Stimulated activated effector memory CD8-positive, alpha-beta T cell treated with anti-CD3 and anti-CD28 coated beads, Interleukin-12 subunit alpha, Interleukin-12 subunit beta, amount 100 ng/mL, for 72 hours (primary cell): ENCODE measurements at regions not wholly inside any gene's neighbourhood (a gene's known extent, or its start where the extent isn't known, plus 50 kb on each side); places are given as distances from the start of the nearest gene placed in this dataset.
"Not testable (repeated sequence)": the region's sequence is repeated elsewhere in the genome, so short reads cannot be mapped to it uniquely, and the experiment has no call there.

Experiments used
- ATAC-seq: fragments of 150-1000 bp; cut with Tn5 transposase; 2 replicates; pipeline ENCODE4 v1.10.0; 2021
- DNase-seq, 2 donors: peaks; one replicate each; pipeline ENCODE4 v3.0.0; 2021 to 2022; ENCODE audit warnings: low spot score in 2 of 2
- H3K27ac Mint-ChIP-seq: one replicate; pipeline ENCODE4 v1.8.0; 2022; ENCODE audit warnings: mild to moderate bottlenecking, mixed read lengths
- H3K36me3 Mint-ChIP-seq: one replicate; pipeline ENCODE4 v1.8.0; 2022; ENCODE audit warnings: mild to moderate bottlenecking, mixed read lengths
- H3K4me1 Mint-ChIP-seq: one replicate; pipeline ENCODE4 v1.8.0; 2022; ENCODE audit warnings: mixed read lengths
- H3K4me3 Mint-ChIP-seq: one replicate; pipeline ENCODE4 v1.8.0; 2022; ENCODE audit warnings: mild to moderate bottlenecking, mixed read lengths
- H3K9me3 Mint-ChIP-seq: one replicate; pipeline ENCODE4 v1.8.0; 2022; ENCODE audit warnings: mixed read lengths

- no peak overlapping the region for H3K27ac Mint-ChIP-seq
- H3K4me1 Mint-ChIP-seq = no peaks in the 10 kb centered on the region
- ATAC-seq (no peak), DNase-seq (no peak)
- no peaks in the 10 kb centered on the region for H3K36me3 Mint-ChIP-seq
- no peak overlapping the region for H3K4me3 Mint-ChIP-seq
- H3K9me3 Mint-ChIP-seq = no peaks in the 10 kb centered on the region
Measured at GRCh38 chr18:22067682-22068081, 101.7 kb upstream of the GATA6 start.

GRCh38 chr18:22068784-22069183, 100.6 kb upstream of the GATA6 start:
- H3K4me1 Mint-ChIP-seq, H3K27ac Mint-ChIP-seq, DNase-seq, ATAC-seq, H3K36me3 Mint-ChIP-seq, H3K4me3 Mint-ChIP-seq, H3K9me3 Mint-ChIP-seq: not testable (repeated sequence)

- DNase-seq = no peak
- Mint-ChIP-seq H3K36me3 (no peaks in the 10 kb centered on the region), H3K4me3 (no peak overlapping the region), H3K27ac (no peak overlapping the region), H3K4me1 (no peaks in the 10 kb centered on the region), H3K9me3 (no peaks in the 10 kb centered on the region)
- ATAC-seq = no peak
Measured at GRCh38 chr18:22069916-22070315, 99.5 kb upstream of the GATA6 start.

GRCh38 chr18:22073411-22073810, 96.0 kb upstream of the GATA6 start:
- ATAC-seq (no peak), DNase-seq (no peak)
- no peak overlapping the region for H3K4me3 Mint-ChIP-seq
- H3K27ac Mint-ChIP-seq = no peak overlapping the region
- H3K4me1 Mint-ChIP-seq = no peaks in the 10 kb centered on the region
- no peaks in the 10 kb centered on the region for H3K36me3 Mint-ChIP-seq
- H3K9me3 Mint-ChIP-seq = no peaks in the 10 kb centered on the region

- Mint-ChIP-seq H3K4me1 (no peaks in the 10 kb centered on the region), H3K4me3 (no peak overlapping the region), H3K9me3 (no peaks in the 10 kb centered on the region), H3K36me3 (no peaks in the 10 kb centered on the region), H3K27ac (no peak overlapping the region)
- DNase-seq (no peak), ATAC-seq (no peak)
Measured at GRCh38 chr18:22074282-22075070, 94.9 kb upstream of the GATA6 start.

GRCh38 chr18:22080035-22080434, 89.4 kb upstream of the GATA6 start:
- DNase-seq (no peak), ATAC-seq (no peak)
- Mint-ChIP-seq H3K4me1 (no peaks in the 10 kb centered on the region), H3K36me3 (no peaks in the 10 kb centered on the region), H3K27ac (no peak overlapping the region), H3K4me3 (no peak overlapping the region), H3K9me3 (no peaks in the 10 kb centered on the region)

- H3K27ac Mint-ChIP-seq = no peak overlapping the region
- H3K9me3 Mint-ChIP-seq = no peaks in the 10 kb centered on the region
- no peaks in the 10 kb centered on the region for H3K4me1 Mint-ChIP-seq
- no peak overlapping the region for H3K4me3 Mint-ChIP-seq
- H3K36me3 Mint-ChIP-seq = no peaks in the 10 kb centered on the region
- DNase-seq (no peak), ATAC-seq (no peak)
Measured at GRCh38 chr18:22082408-22082807, 87.0 kb upstream of the GATA6 start.

GRCh38 chr18:22084547-22084946, 84.8 kb upstream of the GATA6 start:
- H3K4me3 Mint-ChIP-seq = no peak overlapping the region
- no peak for DNase-seq
- no peak for ATAC-seq
- H3K4me1 Mint-ChIP-seq = no peaks in the 10 kb centered on the region
- H3K9me3 Mint-ChIP-seq = no peaks in the 10 kb centered on the region
- H3K36me3 Mint-ChIP-seq = no peaks in the 10 kb centered on the region
- H3K27ac Mint-ChIP-seq = no peak overlapping the region

GRCh38 chr18:22086973-22087372, 82.4 kb upstream of the GATA6 start:
- ATAC-seq = no peak
- Mint-ChIP-seq H3K4me1 (no peaks in the 10 kb centered on the region), H3K27ac (no peak overlapping the region), H3K4me3 (no peak overlapping the region), H3K9me3 (no peaks in the 10 kb centered on the region), H3K36me3 (no peaks in the 10 kb centered on the region)
- DNase-seq = no peak

- Mint-ChIP-seq H3K27ac (no peak overlapping the region), H3K4me3 (no peak overlapping the region), H3K9me3 (no peaks in the 10 kb centered on the region), H3K36me3 (no peaks in the 10 kb centered on the region), H3K4me1 (no peaks in the 10 kb centered on the region)
- DNase-seq (no peak), ATAC-seq (no peak)
Measured at GRCh38 chr18:22088029-22088428, 81.4 kb upstream of the GATA6 start.

- no peaks in the 10 kb centered on the region for H3K4me1 Mint-ChIP-seq
- H3K27ac Mint-ChIP-seq = no peak overlapping the region
- H3K4me3 Mint-ChIP-seq = no peak overlapping the region
- ATAC-seq (no peak), DNase-seq (no peak)
- no peaks in the 10 kb centered on the region for H3K36me3 Mint-ChIP-seq
- H3K9me3 Mint-ChIP-seq = no peaks in the 10 kb centered on the region
Measured at GRCh38 chr18:22088996-22089640, 80.3 kb upstream of the GATA6 start.

GRCh38 chr18:22091341-22091740, 78.0 kb upstream of the GATA6 start:
- Mint-ChIP-seq H3K9me3 (no peaks in the 10 kb centered on the region), H3K27ac (no peak overlapping the region), H3K36me3 (no peaks in the 10 kb centered on the region), H3K4me1 (no peaks in the 10 kb centered on the region), H3K4me3 (no peak overlapping the region)
- DNase-seq = no peak
- no peak for ATAC-seq

GRCh38 chr18:22093731-22094357, 75.5 kb upstream of the GATA6 start:
- ATAC-seq (no peak), DNase-seq (no peak)
- Mint-ChIP-seq H3K9me3 (no peaks in the 10 kb centered on the region), H3K27ac (no peak overlapping the region), H3K36me3 (no peaks in the 10 kb centered on the region), H3K4me3 (no peak overlapping the region), H3K4me1 (no peaks in the 10 kb centered on the region)

- Mint-ChIP-seq H3K4me3 (no peak overlapping the region), H3K9me3 (no peaks in the 10 kb centered on the region), H3K4me1 (no peaks in the 10 kb centered on the region), H3K27ac (no peak overlapping the region), H3K36me3 (no peaks in the 10 kb centered on the region)
- DNase-seq (no peak), ATAC-seq (no peak)
Measured at GRCh38 chr18:22094358-22094734, 75.0 kb upstream of the GATA6 start.

- no peaks in the 10 kb centered on the region for H3K4me1 Mint-ChIP-seq
- no peak for DNase-seq
- no peak overlapping the region for H3K27ac Mint-ChIP-seq
- H3K9me3 Mint-ChIP-seq = no peaks in the 10 kb centered on the region
- ATAC-seq = no peak
- no peaks in the 10 kb centered on the region for H3K36me3 Mint-ChIP-seq
- no peak overlapping the region for H3K4me3 Mint-ChIP-seq
Measured at GRCh38 chr18:22098563-22098989, 70.8 kb upstream of the GATA6 start.

- H3K4me1 Mint-ChIP-seq = no peaks in the 10 kb centered on the region
- H3K9me3 Mint-ChIP-seq = no peaks in the 10 kb centered on the region
- H3K4me3 Mint-ChIP-seq = no peak overlapping the region
Measured at GRCh38 chr18:22099925-22100324, 69.5 kb upstream of the GATA6 start.

More at GRCh38 chr18:22099925-22100324, 69.5 kb upstream of the GATA6 start:
- DNase-seq (no peak), ATAC-seq (no peak)
- no peak overlapping the region for H3K27ac Mint-ChIP-seq
- H3K36me3 Mint-ChIP-seq = no peaks in the 10 kb centered on the region
